Activated T-helper 9 cell treated with anti-CD3 and anti-CD28 coated beads, Interleukin-2, amount 50 U/mL, for 16 hours (primary cell): ENCODE measurements at regions not wholly inside any gene's neighbourhood (a gene's known extent, or its start where the extent isn't known, plus 50 kb on each side); places are given as distances from the start of the nearest gene placed in this dataset.

Experiments
- DNase-seq: peaks from one replicate; pipeline ENCODE4 v3.0.0-alpha.2; 2020; ENCODE audit warnings: low read depth

DNA sequence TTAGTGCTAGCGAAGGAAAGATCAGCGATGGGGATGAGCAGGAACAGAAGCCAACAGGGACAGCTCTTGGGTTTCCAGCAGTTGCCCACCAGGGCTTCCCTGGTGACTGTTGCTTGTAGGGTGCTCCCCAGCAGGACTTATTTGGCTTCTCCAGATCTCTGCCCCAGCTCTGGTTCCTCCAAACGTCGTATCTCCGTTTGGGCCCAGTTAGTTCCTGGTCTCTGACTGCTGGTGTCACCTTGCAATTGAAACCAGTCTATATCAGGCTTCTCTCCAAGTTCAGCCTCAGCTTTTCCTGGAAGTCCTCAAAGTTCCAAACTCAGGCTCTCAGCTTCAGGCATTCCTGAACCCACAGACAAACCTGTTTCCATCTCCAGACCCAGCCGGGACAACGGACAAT is 70.8 kb upstream of the NXT1 start:
- no peak for DNase-seq

DNA sequence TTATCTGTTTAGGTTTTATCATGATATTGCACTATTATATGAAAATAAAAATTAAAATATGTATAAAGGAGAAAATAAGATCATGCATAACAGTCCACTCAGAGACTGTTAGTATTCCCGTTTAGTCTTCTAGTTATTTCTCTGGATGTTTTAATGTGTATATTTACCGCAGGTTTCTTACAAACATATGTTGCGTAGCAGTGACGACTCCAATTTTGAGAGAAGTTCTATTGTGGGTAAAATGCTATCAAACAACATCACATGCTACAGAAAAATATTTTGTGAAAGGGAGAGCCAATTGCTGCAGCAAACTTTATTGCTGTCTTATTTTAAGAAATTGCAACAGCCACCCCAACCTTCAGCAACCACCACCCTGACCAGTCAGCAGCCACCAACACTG is 72.4 kb upstream of the NXT1 start:
- no peak for DNase-seq

DNA sequence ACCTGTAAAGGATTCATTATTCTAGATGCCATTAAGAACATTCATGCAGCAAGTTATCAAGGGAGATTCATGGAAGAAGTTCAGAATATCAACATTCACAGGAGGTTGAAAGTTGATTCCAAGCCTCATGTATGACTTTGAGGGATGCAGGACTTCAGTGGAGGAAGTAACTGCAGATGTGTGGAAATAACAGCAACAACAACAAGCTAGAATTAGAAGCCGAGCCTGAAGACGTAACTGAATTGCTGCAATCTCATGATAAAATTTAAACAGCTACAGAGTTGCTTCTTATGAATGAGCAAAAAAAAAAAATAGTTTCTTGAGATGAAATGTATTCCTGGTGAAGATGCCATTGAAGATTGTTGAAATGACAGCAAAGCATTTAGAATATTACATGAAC is 73.3 kb upstream of the NXT1 start:
- no peak for DNase-seq

GRCh38 chr20:23273776-23274175 is 76.8 kb upstream of the NXT1 start:
- no peak for DNase-seq

- no peak for DNase-seq
Measured at GRCh38 chr20:23272176-23273029, 78.2 kb upstream of the NXT1 start.

- no peak for DNase-seq
Measured at GRCh38 chr20:23270382-23270911, 80.1 kb upstream of the NXT1 start.

DNA sequence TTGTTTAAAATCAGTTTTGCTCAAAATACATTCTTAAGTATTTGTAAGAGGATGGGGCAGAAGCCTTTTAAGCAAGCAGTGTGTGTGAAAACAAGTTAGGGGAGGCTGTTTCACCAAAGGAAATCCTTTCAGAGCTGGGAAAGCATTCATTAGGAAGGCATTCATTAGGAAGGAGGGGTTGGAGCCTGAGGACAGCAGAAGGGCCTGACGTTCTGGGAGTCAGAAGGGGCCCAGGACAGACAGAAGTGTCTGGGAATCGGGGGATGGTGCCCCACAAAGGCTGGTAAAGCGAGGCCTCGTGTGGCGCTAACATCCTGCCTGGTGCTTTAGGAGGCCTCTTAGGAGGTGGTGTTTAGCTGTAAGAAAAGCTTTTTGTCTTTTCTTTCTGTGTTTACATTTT is 80.6 kb upstream of the NXT1 start:
- DNase-seq: no peak

GRCh38 chr20:23268792-23269354 is 81.7 kb upstream of the NXT1 start:
- DNase-seq: no peak

DNA sequence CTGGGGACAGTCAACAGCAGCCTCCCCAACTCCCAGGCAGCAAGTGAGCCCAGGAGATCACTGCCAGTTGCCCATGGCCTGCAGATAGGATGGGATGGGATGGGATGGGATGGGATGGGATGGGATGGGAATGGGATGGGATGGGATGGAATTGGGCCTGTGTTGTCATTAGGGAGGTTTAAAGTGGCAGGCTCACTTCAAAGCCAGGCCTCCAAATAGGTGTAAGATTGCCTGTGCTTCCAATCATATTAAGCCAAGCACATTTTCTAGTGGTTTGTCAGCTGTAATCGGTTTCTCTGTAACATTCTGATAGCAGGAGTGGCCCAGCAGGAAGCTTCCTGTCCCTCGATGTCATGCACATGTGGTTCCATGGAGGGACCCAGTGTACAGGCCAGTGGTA is 82.7 kb upstream of the NXT1 start:
- no peak for DNase-seq

DNA sequence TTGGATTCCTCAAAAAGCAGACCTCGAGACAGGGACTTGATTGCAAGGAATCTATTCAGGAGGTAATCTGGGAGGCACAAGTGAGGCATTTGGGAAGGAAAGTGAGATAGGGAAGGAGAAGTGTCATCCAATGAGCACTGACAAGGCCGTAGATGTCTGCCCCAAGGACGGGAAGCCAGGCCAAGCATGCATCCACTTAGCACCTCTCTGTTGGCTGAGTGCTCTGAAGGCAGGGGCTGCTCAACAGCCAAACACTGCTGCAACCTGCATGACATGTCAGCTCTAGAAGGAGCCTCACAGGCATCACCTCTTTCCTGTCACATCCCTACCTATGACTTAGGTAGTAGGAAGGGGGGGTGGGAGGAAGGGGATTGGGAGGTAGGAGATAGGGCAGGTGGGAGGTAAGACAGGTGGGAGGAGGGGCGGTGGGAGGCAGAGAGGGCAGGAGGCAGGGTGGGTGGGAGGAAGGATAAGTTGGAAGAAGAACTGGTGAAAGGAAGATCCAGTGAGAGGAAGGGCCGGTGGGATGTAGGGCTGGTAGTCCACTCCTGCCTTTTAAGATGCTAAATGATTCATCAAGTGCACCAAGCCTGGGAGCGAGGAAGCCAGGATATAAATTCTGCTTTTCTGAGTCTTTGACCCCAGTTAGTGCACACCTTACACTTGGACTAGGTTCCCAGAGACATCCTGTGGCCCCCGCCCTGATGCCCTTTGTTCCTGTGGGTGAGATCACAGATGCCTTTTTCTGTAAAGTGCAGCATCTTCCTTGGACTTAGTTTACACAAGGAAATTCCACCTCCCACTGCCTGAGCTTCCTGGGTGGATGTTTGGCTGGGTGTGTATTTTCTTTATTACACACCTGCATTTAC is 83.8 kb upstream of the NXT1 start:
- DNase-seq: no peak

DNA sequence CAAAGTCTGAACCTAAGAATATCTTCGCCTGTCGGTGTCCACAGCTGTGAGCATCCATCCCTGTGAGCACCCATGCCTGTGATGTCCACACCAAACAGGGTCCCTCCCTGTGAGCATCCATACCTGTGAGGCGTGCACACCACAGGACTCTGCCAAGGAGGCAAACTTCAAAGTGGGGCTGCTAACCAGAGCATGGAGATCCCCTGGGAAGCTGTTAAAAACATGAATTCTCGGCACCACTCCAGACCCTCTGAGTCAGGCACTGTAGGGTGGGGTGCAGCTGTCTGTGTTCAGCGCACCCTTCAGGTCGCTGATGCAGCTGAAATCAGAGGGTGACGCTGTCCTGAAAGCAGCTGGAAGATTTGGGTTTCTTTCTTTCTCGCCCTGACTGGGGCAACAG is 85.4 kb upstream of the NXT1 start:
- DNase-seq: no peak

- DNase-seq: no peak
Measured at GRCh38 chr20:23264545-23264944, 86.0 kb upstream of the NXT1 start.

GRCh38 chr20:23260181-23260840 is 90.3 kb upstream of the NXT1 start:
- no peak for DNase-seq

DNA sequence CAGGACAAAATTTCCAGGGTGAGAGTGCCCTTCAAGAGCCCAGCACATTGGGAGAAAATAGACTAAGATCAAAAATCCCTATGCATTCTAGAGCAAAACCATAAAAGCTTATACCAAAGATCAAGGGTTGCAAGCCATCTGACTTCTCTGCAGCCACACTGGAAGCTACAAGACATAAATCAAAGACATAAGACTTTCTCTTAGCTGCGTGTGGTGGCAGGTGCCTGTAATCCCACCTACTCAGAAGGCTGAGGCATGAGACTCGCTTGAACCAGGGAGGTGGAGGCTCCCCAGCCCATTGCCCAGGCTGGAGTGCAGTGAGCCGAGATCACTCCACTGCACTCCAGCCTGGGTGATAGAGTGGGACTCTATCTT is 91.9 kb upstream of the NXT1 start:
- no peak for DNase-seq

- DNase-seq: no peak
Measured at GRCh38 chr20:23257848-23258746, 92.5 kb upstream of the NXT1 start.

GRCh38 chr20:23257106-23257761 is 93.4 kb upstream of the NXT1 start:
- DNase-seq: no peak

GRCh38 chr20:23255716-23256385 is 94.7 kb upstream of the NXT1 start:
- no peak for DNase-seq

GRCh38 chr20:23255106-23255505 is 95.5 kb upstream of the NXT1 start:
- DNase-seq: no peak

DNA sequence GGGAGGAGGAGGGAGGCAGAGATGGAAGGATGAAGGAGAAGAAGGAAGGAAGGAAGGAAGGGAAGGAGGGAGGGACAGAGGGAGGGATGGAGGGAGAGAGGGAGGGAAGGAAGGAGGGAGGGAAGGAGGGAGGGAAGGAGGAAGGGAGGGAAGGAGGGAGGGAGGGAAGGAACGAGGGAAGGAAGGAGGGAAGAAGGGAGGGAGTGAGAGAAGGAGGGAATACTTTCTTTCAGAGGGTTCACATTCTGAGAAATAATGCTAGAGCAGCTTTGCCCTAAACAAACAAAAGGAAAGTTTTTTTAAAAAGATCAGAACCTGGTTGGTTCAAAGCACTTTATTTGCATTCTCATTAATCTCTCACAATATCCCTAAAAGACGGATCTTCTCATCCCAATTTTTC is 96.1 kb upstream of the NXT1 start:
- no peak for DNase-seq

- DNase-seq: no peak
Measured at GRCh38 chr20:23254034-23254433, 96.6 kb upstream of the NXT1 start.
